Lower lobe of right lung (tissue), 2 donors: ENCODE measurements at regions not wholly inside any gene's neighbourhood (a gene's known extent, or its start where the extent isn't known, plus 50 kb on each side); places are given as distances from the start of the nearest gene placed in this dataset.

Experiments used
- ATAC-seq, 2 donors: fragments of 200-7000 bp; cut with Tn5 transposase; one replicate each; pipeline ENCODE4 v1.9.1; 2020 to 2022; ENCODE audit warnings: mild to moderate bottlenecking in 2 of 2, moderate library complexity in 2 of 2
- DNase-seq: peaks from one replicate; pipeline ENCODE4 v3.0.0-alpha.2; 2020
- H3K27ac ChIP-seq: fragments of 200-600 bp; one replicate; pipeline ENCODE4 v1.8.0; 2022
- H3K27me3 ChIP-seq: fragments of 200-600 bp; one replicate; pipeline ENCODE4 v1.8.0; 2022; ENCODE audit warnings: low read depth
- H3K36me3 ChIP-seq: fragments of 200-600 bp; one replicate; pipeline ENCODE4 v1.8.0; 2022; ENCODE audit warnings: mild to moderate bottlenecking
- H3K4me1 ChIP-seq: fragments of 200-600 bp; one replicate; pipeline ENCODE4 v1.8.0; 2022
- H3K4me3 ChIP-seq: fragments of 200-600 bp; one replicate; pipeline ENCODE4 v1.8.0; 2022; ENCODE audit warnings: mild to moderate bottlenecking
- H3K9me3 ChIP-seq: fragments of 200-600 bp; one replicate; pipeline ENCODE4 v1.8.0; 2022
- intact Hi-C: fragments of 100-400 bp; cut with DNase I; formaldehyde crosslinking; loops from one replicate; pipeline ENCODE4 v1.11.0; 2022
- TF ChIP-seq, protein P1 (sequence below): fragments of 200-600 bp; IDR thresholded peaks from one replicate; pipeline ENCODE4 v1.8.0; 2022; ENCODE audit warnings: antibody characterized with exemption, mild to moderate bottlenecking
- donor health status: DM: no; HTN: yes; CAD: no; lungs with severe emphysema.

DNA sequence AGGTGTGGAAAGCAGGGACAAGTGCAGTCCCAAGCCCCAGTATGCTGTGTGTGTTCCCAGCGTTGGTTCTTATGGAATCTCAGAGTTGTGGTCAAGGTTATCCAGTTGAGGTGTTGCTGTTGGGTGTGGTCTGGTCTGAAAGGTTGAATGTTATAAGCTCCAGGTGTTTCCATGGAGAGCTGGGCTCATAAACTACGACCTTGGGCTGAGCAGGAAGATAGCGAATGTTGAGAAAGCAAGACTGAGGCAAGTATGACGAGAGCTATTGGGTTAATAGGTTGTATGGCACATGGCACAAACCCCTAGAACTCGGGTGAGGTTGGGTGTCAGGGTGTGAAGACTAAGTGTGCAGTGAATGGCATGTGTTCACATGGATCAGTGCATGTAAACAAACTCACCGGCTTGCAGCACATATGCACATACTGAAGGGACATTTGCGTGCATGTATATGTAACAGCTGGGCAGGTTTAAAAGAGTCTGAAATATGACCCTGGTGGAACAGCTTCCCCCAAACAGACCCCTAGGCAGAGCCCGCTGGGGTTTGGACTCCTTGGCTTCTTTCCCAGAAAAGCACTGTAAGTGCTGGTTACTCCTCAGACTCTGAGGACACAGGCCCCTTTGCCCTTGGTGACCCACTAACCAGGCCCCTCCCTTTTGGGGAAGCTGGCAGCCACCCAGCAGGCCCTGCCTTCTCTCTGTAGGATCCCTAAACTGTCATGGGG is 117.5 kb downstream of the NAV1 start:
- TF ChIP-seq, protein P1, sequence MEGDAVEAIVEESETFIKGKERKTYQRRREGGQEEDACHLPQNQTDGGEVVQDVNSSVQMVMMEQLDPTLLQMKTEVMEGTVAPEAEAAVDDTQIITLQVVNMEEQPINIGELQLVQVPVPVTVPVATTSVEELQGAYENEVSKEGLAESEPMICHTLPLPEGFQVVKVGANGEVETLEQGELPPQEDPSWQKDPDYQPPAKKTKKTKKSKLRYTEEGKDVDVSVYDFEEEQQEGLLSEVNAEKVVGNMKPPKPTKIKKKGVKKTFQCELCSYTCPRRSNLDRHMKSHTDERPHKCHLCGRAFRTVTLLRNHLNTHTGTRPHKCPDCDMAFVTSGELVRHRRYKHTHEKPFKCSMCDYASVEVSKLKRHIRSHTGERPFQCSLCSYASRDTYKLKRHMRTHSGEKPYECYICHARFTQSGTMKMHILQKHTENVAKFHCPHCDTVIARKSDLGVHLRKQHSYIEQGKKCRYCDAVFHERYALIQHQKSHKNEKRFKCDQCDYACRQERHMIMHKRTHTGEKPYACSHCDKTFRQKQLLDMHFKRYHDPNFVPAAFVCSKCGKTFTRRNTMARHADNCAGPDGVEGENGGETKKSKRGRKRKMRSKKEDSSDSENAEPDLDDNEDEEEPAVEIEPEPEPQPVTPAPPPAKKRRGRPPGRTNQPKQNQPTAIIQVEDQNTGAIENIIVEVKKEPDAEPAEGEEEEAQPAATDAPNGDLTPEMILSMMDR, result no peak
- no peaks in the 10 kb centered on the region for H3K9me3 ChIP-seq
- H3K36me3 ChIP-seq, result no peaks in the 10 kb centered on the region
- H3K27ac ChIP-seq, result no peak overlapping the region
- no peak for DNase-seq
- intact Hi-C loops, result no loop called here
- peaks cover 4% of the 10 kb centered on the region for H3K4me1 ChIP-seq
- H3K27me3 ChIP-seq, result no peaks in the 10 kb centered on the region
- no peak for ATAC-seq
- H3K4me3 ChIP-seq, result no peak overlapping the region

GRCh38 chr1:201659572-201659971 is 120.6 kb downstream of the NAV1 start:
- DNase-seq, result no peak
- intact Hi-C loops, result no loop called here
- H3K36me3 ChIP-seq, result no peaks in the 10 kb centered on the region
- no peak overlapping the region for H3K4me3 ChIP-seq
- no peaks in the 10 kb centered on the region for H3K9me3 ChIP-seq
- TF ChIP-seq, protein P1, result no peak
- no peaks in the 10 kb centered on the region for H3K27me3 ChIP-seq
- no peak overlapping the region for H3K27ac ChIP-seq
- peaks cover 4% of the 10 kb centered on the region for H3K4me1 ChIP-seq
- ATAC-seq, result no peak

DNA sequence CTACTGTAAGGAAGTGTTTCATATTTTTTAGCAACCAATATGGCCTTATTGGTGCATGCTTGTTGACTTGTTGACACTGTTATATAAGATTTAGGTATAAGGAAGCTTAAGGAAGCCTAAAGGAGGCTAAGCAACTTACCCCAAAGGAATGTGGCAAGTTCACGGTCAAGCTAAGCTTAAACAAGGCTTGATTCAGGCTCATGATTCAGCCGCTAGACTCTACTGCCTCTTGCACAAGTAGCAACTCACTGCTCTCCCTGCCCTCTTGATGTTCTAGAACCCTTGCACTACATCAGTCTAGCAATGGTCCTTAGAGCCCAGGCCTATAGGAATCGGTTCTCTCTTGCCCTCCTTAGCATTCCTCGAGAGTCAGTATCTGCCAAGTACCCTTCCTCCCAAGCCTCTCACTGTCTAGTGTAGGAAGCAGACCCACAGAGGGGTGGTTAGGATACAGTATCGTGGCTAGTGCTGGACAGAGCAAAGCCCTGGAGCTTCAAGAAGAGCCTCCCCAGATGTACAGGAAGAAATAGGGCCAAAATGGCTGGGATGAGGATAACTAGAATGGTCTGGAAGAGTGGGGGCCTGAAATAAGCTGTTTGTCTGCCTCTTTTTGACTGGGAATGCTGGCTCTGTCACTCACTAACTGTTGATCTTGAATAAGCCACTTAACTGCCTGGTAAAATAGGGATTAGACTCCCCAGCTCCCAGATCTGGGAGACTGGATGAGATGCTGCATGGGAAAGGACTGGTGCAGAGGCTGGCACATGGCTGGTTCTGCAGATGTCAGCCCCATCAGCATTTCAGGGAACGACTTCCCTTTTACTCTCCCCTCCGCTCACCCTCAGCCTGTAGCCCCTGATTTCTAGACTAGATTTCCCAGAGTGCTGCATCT is 122.2 kb downstream of the NAV1 start:
- Histone ChIP-seq H3K4me1 (peaks cover 4% of the 10 kb centered on the region), H3K27me3 (no peaks in the 10 kb centered on the region), H3K4me3 (no peak overlapping the region), H3K9me3 (no peaks in the 10 kb centered on the region), H3K27ac (no peak overlapping the region), H3K36me3 (no peaks in the 10 kb centered on the region)
- DNase-seq, result no peak
- ATAC-seq, result no peak
- intact Hi-C loops, result no loop called here
- TF ChIP-seq, protein P1, result no peak

- no peaks in the 10 kb centered on the region for H3K27me3 ChIP-seq
- intact Hi-C loops, result no loop called here
- DNase-seq, result no peak
- no peak overlapping the region for H3K27ac ChIP-seq
- no peak overlapping the region for H3K4me3 ChIP-seq
- H3K9me3 ChIP-seq, result no peaks in the 10 kb centered on the region
- H3K36me3 ChIP-seq, result no peaks in the 10 kb centered on the region
- H3K4me1 ChIP-seq, result peaks cover under 1% of the 10 kb centered on the region
- no peak for ATAC-seq
- TF ChIP-seq, protein P1, result no peak
Observed at GRCh38 chr1:201661823-201662359, 123.0 kb downstream of the NAV1 start.

DNA sequence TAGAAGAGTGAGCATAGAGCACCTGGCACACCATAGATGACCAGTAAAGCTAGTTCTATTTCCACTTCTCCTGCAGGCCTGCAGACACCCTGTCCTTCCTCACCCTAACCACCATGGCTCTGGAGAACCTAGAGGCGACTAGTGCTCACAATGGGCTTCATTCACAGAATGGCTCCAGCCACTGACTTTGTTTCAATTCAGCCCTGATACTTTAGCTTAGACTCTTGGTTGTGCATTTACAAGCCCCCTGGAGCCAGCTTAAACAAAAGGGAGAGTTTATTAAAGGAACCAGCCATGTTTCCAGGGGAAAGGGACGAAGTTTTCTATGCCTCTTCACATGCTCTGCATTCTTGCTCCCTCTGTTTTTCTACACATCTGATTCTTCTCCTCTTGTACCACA is 123.7 kb downstream of the NAV1 start:
- ATAC-seq (no peak), DNase-seq (no peak)
- H3K4me3 ChIP-seq, result no peak overlapping the region
- no peaks in the 10 kb centered on the region for H3K27me3 ChIP-seq
- H3K9me3 ChIP-seq, result no peaks in the 10 kb centered on the region
- intact Hi-C loops, result no loop called here
- H3K27ac ChIP-seq, result no peak overlapping the region
- H3K36me3 ChIP-seq, result no peaks in the 10 kb centered on the region
- TF ChIP-seq, protein P1, result no peak
- no peaks in the 10 kb centered on the region for H3K4me1 ChIP-seq
